HG03558 (cell line): ENCODE measurements at regions not wholly inside any gene's neighbourhood (a gene's known extent, or its start where the extent isn't known, plus 50 kb on each side); places are given as distances from the start of the nearest gene placed in this dataset.
A peak's percentile ranks its signal among the peaks of the same experiment; 100 is the strongest.
"Not testable (repeated sequence)": the region's sequence is repeated elsewhere in the genome, so short reads cannot be mapped to it uniquely, and the experiment has no call there.

ENCODE experiments used
- ATAC-seq: cut with Tn5 transposase; IDR thresholded peaks from one replicate; pipeline ENCODE4 v1.9.1; 2021; ENCODE audit warnings: moderate number of reproducible peaks; ENCODE audit not compliant: unreplicated experiment; ENCODE audit errors: extremely low read depth

- no peak for ATAC-seq
These were observed 235.6 kb upstream of the LRTM1 start for GRCh38 chr3:55163421-55163820.

GRCh38 chr3:55162031-55162795, 234.4 kb upstream of the LRTM1 start:
- no peak for ATAC-seq

GRCh38 chr3:55161231-55161630, 233.4 kb upstream of the LRTM1 start:
- no peak for ATAC-seq

GRCh38 chr3:55160241-55160983, 232.6 kb upstream of the LRTM1 start:
- ATAC-seq, result peak; percentile 55

- ATAC-seq, result no peak
These were observed 231.9 kb upstream of the LRTM1 start for GRCh38 chr3:55159711-55160110.

- ATAC-seq, result no peak
These were observed 231.2 kb upstream of the LRTM1 start for GRCh38 chr3:55159016-55159415.

- no peak for ATAC-seq
These were observed 230.5 kb upstream of the LRTM1 start for GRCh38 chr3:55158345-55158744.

- ATAC-seq, result no peak
These were observed 229.9 kb upstream of the LRTM1 start for GRCh38 chr3:55157731-55158130.

- ATAC-seq, result no peak
These were observed 229.2 kb upstream of the LRTM1 start for GRCh38 chr3:55156851-55157650.

GRCh38 chr3:55147856-55148720, 220.2 kb upstream of the LRTM1 start:
- ATAC-seq, result no peak

GRCh38 chr3:55147406-55147805, 219.5 kb upstream of the LRTM1 start:
- ATAC-seq, result no peak

GRCh38 chr3:55146216-55146615, 218.4 kb upstream of the LRTM1 start:
- ATAC-seq, result no peak

- no peak for ATAC-seq
These were observed 216.3 kb upstream of the LRTM1 start for GRCh38 chr3:55144015-55144673.

- no peak for ATAC-seq
These were observed 215.5 kb upstream of the LRTM1 start for GRCh38 chr3:55143336-55143735.

GRCh38 chr3:55136291-55136690, 208.4 kb upstream of the LRTM1 start:
- not testable (repeated sequence) for ATAC-seq

GRCh38 chr3:55128225-55128823, 200.5 kb upstream of the LRTM1 start:
- no peak for ATAC-seq

GRCh38 chr3:55127565-55127964, 199.7 kb upstream of the LRTM1 start:
- ATAC-seq, result no peak

- ATAC-seq, result no peak
These were observed 196.5 kb upstream of the LRTM1 start for GRCh38 chr3:55124371-55124770.
